Panc1 (cell line): ENCODE measurements at regions not wholly inside any gene's neighbourhood (a gene's known extent, or its start where the extent isn't known, plus 50 kb on each side); places are given as distances from the start of the nearest gene placed in this dataset.
"Not testable (repeated sequence)": the region's sequence is repeated elsewhere in the genome, so short reads cannot be mapped to it uniquely, and the experiment has no call there.

ENCODE experiments used
- ATAC-seq: fragments of 200-7000 bp; cut with Tn5 transposase; 2 replicates; pipeline ENCODE4 v1.9.1; 2020; ENCODE audit warnings: mild to moderate bottlenecking, moderate library complexity
- BruUV-seq: library from RNA; stranded (reverse); fragments of 400-500 nt; replicated peaks from 2 replicates; lab custom pipeline; 2021; lab: Mats Ljungman, UMichigan
- CTCF ChIA-PET: fragments of 300-600 bp; sonication (Branson Sonifier 250); formaldehyde crosslinking; loops from one replicate; lab custom pipeline; 2022; ENCODE audit warnings: antibody characterized with exemption; lab: Charles Lee
- POLR2A ChIA-PET: fragments of 300-600 bp; sonication (Branson Sonifier 250); formaldehyde crosslinking; loops from one replicate; lab custom pipeline; 2022; ENCODE audit warnings: antibody characterized with exemption; lab: Charles Lee
- DNase-seq: peaks from one replicate; pipeline ENCODE4 v3.0.0-alpha.2; 2010; ENCODE audit warnings: low read depth, low spot score
- H3K27ac ChIP-seq: 2 replicates; pipeline ENCODE4 v1.5.1; 2011; ENCODE audit warnings: mild to moderate bottlenecking, low read length, inconsistent platforms
- H3K27me3 ChIP-seq: fragments of 200-500 bp; sonication (Bioruptor generic); 2 replicates; pipeline ENCODE4 v1.6.0; 2014; ENCODE audit warnings: low read length, inconsistent platforms; ENCODE audit not compliant: control insufficient read depth, insufficient read depth
- H3K36me3 ChIP-seq: fragments of 200-500 bp; sonication (Bioruptor generic); 2 replicates; pipeline ENCODE4 v1.5.1; 2014; ENCODE audit warnings: inconsistent platforms, mild to moderate bottlenecking, low read length, moderate library complexity; ENCODE audit not compliant: control insufficient read depth, insufficient read depth
- H3K4me1 ChIP-seq: 2 replicates; pipeline ENCODE4 v1.5.1; 2011; ENCODE audit warnings: inconsistent platforms, mild to moderate bottlenecking, low read length, moderate library complexity; ENCODE audit not compliant: control insufficient read depth, insufficient read depth
- H3K4me3 ChIP-seq, 2 experiments: 2 replicates each; pipeline ENCODE4 v1.5.1; 2011 to 2012; ENCODE audit warnings: low read depth in 2 of 2, low read length in 2 of 2, mild to moderate bottlenecking in 2 of 2, inconsistent platforms in 1 of 2, moderate library complexity in 1 of 2
- H3K9me3 ChIP-seq: fragments of 200-500 bp; sonication (Bioruptor generic); 2 replicates; pipeline ENCODE4 v1.5.1; 2014; ENCODE audit warnings: low read depth, mild to moderate bottlenecking, inconsistent platforms, low read length, moderate library complexity; ENCODE audit not compliant: control insufficient read depth, insufficient read depth
- POLR2AphosphoS5 ChIP-seq: IDR thresholded peaks from 2 replicates; pipeline ENCODE4 v1.6.1; 2012; ENCODE audit warnings: mild to moderate bottlenecking, low read depth, low read length, moderate library complexity
- SIN3A ChIP-seq: IDR thresholded peaks from 2 replicates; pipeline ENCODE4 v1.6.1; 2012; ENCODE audit warnings: low read depth, mild to moderate bottlenecking, low read length, moderate library complexity, borderline replicate concordance; ENCODE audit not compliant: insufficient read depth
- TCF7L2 ChIP-seq: IDR thresholded peaks from 2 replicates; pipeline ENCODE4 v1.6.1; 2011; ENCODE audit warnings: mild to moderate bottlenecking, low read depth, low read length, inconsistent platforms
- in situ Hi-C: cut with HindIII; loops from 2 replicates; pipeline ENCODE4 v1.10.0; 2016; ENCODE audit warnings: low sequenced_read_pairs, low pct_unique_long_range_greater_than_20kb
- intact Hi-C: fragments of 100-400 bp; cut with micrococcal nuclease; formaldehyde crosslinking; loops from one replicate; pipeline ENCODE4 v1.10.0; 2022; ENCODE audit not compliant: unreplicated experiment
- TF ChIP-seq, protein P1 (sequence below), 2 experiments: IDR thresholded peaks; 2 replicates each; pipeline ENCODE4 v1.6.1; 2011 to 2012; ENCODE audit warnings: low read depth in 2 of 2, control low read depth in 1 of 2, low read length in 1 of 2, mild to moderate bottlenecking in 1 of 2, moderate library complexity in 1 of 2; ENCODE audit not compliant: insufficient read depth in 1 of 2
- TF ChIP-seq, protein P2 (sequence below): fragments of 450-650 bp; IDR thresholded peaks from 2 replicates; pipeline ENCODE4 v1.5.1; 2017; ENCODE audit warnings: mild to moderate bottlenecking

DNA sequence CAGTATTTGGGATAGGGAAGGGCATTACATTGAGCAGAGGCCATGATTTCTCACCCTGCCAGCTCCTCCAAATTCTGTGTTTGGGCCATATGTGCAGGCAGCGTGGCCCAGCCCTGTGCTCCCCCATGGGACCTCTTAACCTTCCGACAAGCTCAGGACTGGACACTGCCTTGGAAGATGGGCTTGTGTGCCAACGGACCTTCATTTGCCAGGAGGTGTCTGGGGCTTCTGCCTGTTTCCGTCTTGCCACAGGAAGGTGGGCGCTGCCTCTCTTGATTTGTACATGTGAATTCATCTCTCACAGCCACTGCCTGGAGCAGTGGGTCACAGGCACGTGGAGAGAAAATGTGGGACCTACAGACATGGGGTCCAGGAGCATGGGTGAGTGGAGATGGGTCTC is 272.6 kb downstream of the CCSER2 start:
- no peaks in the 10 kb centered on the region; the same call in 1 of the 2 replicates for H3K27me3 ChIP-seq
- CTCF ChIA-PET, result no interaction called here
- no peak overlapping the region for H3K4me3 ChIP-seq
- no peak overlapping the region for H3K27ac ChIP-seq
- in situ Hi-C loops, result no loop called here
- POLR2A ChIA-PET, result no interaction called here
- H3K36me3 ChIP-seq, result no peaks in the 10 kb centered on the region
- H3K9me3 ChIP-seq, result no peaks in the 10 kb centered on the region
- ATAC-seq (no peak; the same call in 1 of the 2 replicates), DNase-seq (no peak)
- BruUV-seq, result no TSS peak
- no peak for TF ChIP-seq POLR2AphosphoS5
- no peak for TF ChIP-seq TCF7L2
- TF ChIP-seq, protein P1, sequence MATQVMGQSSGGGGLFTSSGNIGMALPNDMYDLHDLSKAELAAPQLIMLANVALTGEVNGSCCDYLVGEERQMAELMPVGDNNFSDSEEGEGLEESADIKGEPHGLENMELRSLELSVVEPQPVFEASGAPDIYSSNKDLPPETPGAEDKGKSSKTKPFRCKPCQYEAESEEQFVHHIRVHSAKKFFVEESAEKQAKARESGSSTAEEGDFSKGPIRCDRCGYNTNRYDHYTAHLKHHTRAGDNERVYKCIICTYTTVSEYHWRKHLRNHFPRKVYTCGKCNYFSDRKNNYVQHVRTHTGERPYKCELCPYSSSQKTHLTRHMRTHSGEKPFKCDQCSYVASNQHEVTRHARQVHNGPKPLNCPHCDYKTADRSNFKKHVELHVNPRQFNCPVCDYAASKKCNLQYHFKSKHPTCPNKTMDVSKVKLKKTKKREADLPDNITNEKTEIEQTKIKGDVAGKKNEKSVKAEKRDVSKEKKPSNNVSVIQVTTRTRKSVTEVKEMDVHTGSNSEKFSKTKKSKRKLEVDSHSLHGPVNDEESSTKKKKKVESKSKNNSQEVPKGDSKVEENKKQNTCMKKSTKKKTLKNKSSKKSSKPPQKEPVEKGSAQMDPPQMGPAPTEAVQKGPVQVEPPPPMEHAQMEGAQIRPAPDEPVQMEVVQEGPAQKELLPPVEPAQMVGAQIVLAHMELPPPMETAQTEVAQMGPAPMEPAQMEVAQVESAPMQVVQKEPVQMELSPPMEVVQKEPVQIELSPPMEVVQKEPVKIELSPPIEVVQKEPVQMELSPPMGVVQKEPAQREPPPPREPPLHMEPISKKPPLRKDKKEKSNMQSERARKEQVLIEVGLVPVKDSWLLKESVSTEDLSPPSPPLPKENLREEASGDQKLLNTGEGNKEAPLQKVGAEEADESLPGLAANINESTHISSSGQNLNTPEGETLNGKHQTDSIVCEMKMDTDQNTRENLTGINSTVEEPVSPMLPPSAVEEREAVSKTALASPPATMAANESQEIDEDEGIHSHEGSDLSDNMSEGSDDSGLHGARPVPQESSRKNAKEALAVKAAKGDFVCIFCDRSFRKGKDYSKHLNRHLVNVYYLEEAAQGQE (IDR thresholded peaks at IDR 0.05; ENCODE audit: insufficient read depth in 1 of 2, low read depth in 2 of 2, low read length in 1 of 2), result no peak
- TF ChIP-seq, protein P2, sequence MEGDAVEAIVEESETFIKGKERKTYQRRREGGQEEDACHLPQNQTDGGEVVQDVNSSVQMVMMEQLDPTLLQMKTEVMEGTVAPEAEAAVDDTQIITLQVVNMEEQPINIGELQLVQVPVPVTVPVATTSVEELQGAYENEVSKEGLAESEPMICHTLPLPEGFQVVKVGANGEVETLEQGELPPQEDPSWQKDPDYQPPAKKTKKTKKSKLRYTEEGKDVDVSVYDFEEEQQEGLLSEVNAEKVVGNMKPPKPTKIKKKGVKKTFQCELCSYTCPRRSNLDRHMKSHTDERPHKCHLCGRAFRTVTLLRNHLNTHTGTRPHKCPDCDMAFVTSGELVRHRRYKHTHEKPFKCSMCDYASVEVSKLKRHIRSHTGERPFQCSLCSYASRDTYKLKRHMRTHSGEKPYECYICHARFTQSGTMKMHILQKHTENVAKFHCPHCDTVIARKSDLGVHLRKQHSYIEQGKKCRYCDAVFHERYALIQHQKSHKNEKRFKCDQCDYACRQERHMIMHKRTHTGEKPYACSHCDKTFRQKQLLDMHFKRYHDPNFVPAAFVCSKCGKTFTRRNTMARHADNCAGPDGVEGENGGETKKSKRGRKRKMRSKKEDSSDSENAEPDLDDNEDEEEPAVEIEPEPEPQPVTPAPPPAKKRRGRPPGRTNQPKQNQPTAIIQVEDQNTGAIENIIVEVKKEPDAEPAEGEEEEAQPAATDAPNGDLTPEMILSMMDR, result no peak
- no peak for TF ChIP-seq SIN3A
- intact Hi-C loops, result no loop called here
- no peaks in the 10 kb centered on the region for H3K4me1 ChIP-seq

- BruUV-seq, H3K27ac ChIP-seq, H3K9me3 ChIP-seq, intact Hi-C loops, ATAC-seq, H3K27me3 ChIP-seq, DNase-seq, in situ Hi-C loops, CTCF ChIA-PET, POLR2A ChIA-PET, H3K4me1 ChIP-seq, H3K4me3 ChIP-seq, H3K36me3 ChIP-seq: not testable (repeated sequence)
Observed at GRCh38 chr10:84602543-84602942, 274.2 kb downstream of the CCSER2 start.

- intact Hi-C loops (no loop called here), in situ Hi-C loops (no loop called here)
- DNase-seq (no peak), ATAC-seq (no peak)
- Histone ChIP-seq H3K27me3 (peaks cover 12% of the 10 kb centered on the region), H3K4me3 (no peak overlapping the region), H3K4me1 (no peaks in the 10 kb centered on the region), H3K27ac (no peak overlapping the region), H3K36me3 (no peaks in the 10 kb centered on the region), H3K9me3 (no peaks in the 10 kb centered on the region)
- ChIA-PET POLR2A (no interaction called here), CTCF (no interaction called here)
- TF ChIP-seq TCF7L2 (no peak), POLR2AphosphoS5 (no peak), SIN3A (no peak)
- TF ChIP-seq, protein P1 (IDR thresholded peaks at IDR 0.05; ENCODE audit: insufficient read depth in 1 of 2, low read depth in 2 of 2, low read length in 1 of 2), result no peak
- TF ChIP-seq, protein P2, result no peak
- BruUV-seq, result no TSS peak
Observed at GRCh38 chr10:84603971-84604370, 275.6 kb downstream of the CCSER2 start.
